CD4-positive, CD25-positive, alpha-beta regulatory T cell (primary cell): ENCODE measurements at regions not wholly inside any gene's neighbourhood (a gene's known extent, or its start where the extent isn't known, plus 50 kb on each side); places are given as distances from the start of the nearest gene placed in this dataset.

Experiments used
- ATAC-seq, 2 donors: fragments of 150-1000 bp; cut with Tn5 transposase; one replicate each; pipeline ENCODE4 v1.10.0; 2021; ENCODE audit warnings: low read depth in 2 of 2, moderate number of reproducible peaks in 2 of 2, moderate library complexity in 1 of 2
- DNase-seq, 3 donors: peaks; one replicate each; pipeline versions ENCODE4 v3.0.0 to v3.0.0-alpha.2; 2012 to 2022; ENCODE audit warnings: mixed read lengths in 1 of 3
- H3K27ac ChIP-seq: one replicate; pipeline ENCODE4 v1.7.0; 2013; ENCODE audit warnings: mild to moderate bottlenecking, low read length; ENCODE audit not compliant: insufficient read depth, poor library complexity, severe bottlenecking
- H3K27me3 ChIP-seq: one replicate; pipeline ENCODE4 v1.7.0; 2013; ENCODE audit warnings: low read length; ENCODE audit not compliant: control insufficient read depth, insufficient read depth
- H3K36me3 ChIP-seq: one replicate; pipeline ENCODE4 v1.7.0; 2013; ENCODE audit warnings: mild to moderate bottlenecking, low read length, moderate library complexity; ENCODE audit not compliant: control insufficient read depth, insufficient read depth
- H3K4me1 ChIP-seq: 2 replicates; pipeline ENCODE4 v1.7.0; 2013; ENCODE audit warnings: mild to moderate bottlenecking, low read length; ENCODE audit not compliant: insufficient read depth, control insufficient read depth, poor library complexity, severe bottlenecking
- H3K4me3 ChIP-seq: one replicate; pipeline ENCODE4 v1.7.0; 2013; ENCODE audit warnings: low read depth, mild to moderate bottlenecking, low read length, moderate library complexity
- H3K9me3 ChIP-seq, 2 experiments: 1 replicate in 1 of 2; 2 replicates in 1 of 2; pipeline ENCODE4 v1.7.0; 2013; ENCODE audit warnings: low read length in 2 of 2, mild to moderate bottlenecking in 1 of 2, moderate library complexity in 1 of 2; ENCODE audit not compliant: control insufficient read depth in 2 of 2
- H3K27ac Mint-ChIP-seq, 3 donors: one replicate each; pipeline ENCODE4 v1.8.0; 2020 to 2022; ENCODE audit warnings: mild to moderate bottlenecking in 3 of 3, mixed read lengths in 3 of 3, moderate library complexity in 2 of 3
- H3K27me3 Mint-ChIP-seq: one replicate; pipeline ENCODE4 v1.8.0; 2022; ENCODE audit warnings: mild to moderate bottlenecking, mixed read lengths
- H3K36me3 Mint-ChIP-seq: one replicate; pipeline ENCODE4 v1.8.0; 2020; ENCODE audit warnings: mixed read lengths
- H3K4me1 Mint-ChIP-seq, 4 donors: one replicate each; pipeline ENCODE4 v1.8.0; 2020 to 2022; ENCODE audit warnings: mixed read lengths in 4 of 4, mild to moderate bottlenecking in 1 of 4
- H3K4me3 Mint-ChIP-seq, 4 donors: one replicate each; pipeline ENCODE4 v1.8.0; 2020 to 2022; ENCODE audit warnings: mild to moderate bottlenecking in 4 of 4, mixed read lengths in 4 of 4, moderate library complexity in 3 of 4
- H3K9me3 Mint-ChIP-seq, 7 donors: one replicate each; pipeline ENCODE4 v1.8.0; 2020 to 2022; ENCODE audit warnings: mixed read lengths in 7 of 7, mild to moderate bottlenecking in 3 of 7, moderate library complexity in 2 of 7

DNA sequence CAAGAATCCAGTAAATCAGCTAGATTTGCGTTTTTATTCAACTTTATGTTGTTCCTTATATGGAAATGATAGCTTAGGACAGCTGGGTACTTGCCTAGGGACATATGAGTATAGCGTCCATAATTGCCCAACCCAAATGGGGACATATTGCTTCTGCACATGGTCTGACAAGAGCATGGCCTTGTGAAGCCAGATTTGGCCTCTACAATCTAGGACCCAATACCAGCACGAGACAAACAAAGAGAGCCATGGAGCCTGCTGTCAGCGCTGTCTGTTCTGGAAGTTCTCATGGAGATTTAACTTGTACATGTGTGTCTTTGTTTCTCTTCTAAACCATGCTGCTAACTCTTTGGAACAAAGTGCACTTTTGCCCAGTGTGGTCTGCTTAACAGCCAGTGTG lies 240.0 kb upstream of the CAMK1G start:
- no peaks in the 10 kb centered on the region for H3K9me3 ChIP-seq
- H3K27me3 ChIP-seq, result no peaks in the 10 kb centered on the region
- H3K27me3 Mint-ChIP-seq, result peaks cover 12% of the 10 kb centered on the region
- no peak overlapping the region for H3K4me3 Mint-ChIP-seq
- H3K4me1 ChIP-seq, result no peaks in the 10 kb centered on the region
- ATAC-seq (no peak), DNase-seq (no peak)
- no peak overlapping the region for H3K27ac ChIP-seq
- no peaks in the 10 kb centered on the region for H3K36me3 Mint-ChIP-seq
- H3K4me1 Mint-ChIP-seq, result peaks cover 0 to 6% (median 0%) of the 10 kb centered on the region in 4 donors
- no peak overlapping the region for H3K4me3 ChIP-seq
- H3K27ac Mint-ChIP-seq, result no peak overlapping the region
- no peaks in the 10 kb centered on the region for H3K36me3 ChIP-seq
- peaks cover 0 to 3% (median 0%) of the 10 kb centered on the region in 7 donors for H3K9me3 Mint-ChIP-seq

DNA sequence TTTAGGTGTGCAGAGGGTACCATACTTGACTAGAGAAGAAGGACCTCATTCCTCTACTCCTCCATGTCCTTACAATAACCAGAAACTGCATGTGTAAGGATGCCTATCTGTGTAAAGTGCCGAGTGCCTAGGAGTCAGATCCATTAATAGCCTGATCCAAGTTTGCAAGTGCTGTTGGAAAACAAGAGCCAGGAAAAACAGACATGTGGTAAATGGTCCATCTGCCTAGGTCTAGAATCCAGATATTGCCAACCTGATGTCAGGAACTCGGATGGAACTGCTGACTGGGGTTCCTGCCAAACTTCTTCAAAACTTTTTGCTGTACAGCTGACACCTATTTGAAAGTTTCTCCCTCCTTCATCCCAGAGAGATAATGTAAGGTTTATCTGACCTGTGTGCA lies 239.4 kb upstream of the CAMK1G start:
- H3K27ac ChIP-seq, result no peak overlapping the region
- no peaks in the 10 kb centered on the region for H3K27me3 ChIP-seq
- DNase-seq, result no peak
- H3K9me3 Mint-ChIP-seq, result peaks cover 0 to 3% (median 0%) of the 10 kb centered on the region in 7 donors
- no peaks in the 10 kb centered on the region for H3K4me1 ChIP-seq
- H3K4me3 ChIP-seq, result no peak overlapping the region
- peaks cover 0 to 6% (median 0%) of the 10 kb centered on the region in 4 donors for H3K4me1 Mint-ChIP-seq
- H3K36me3 Mint-ChIP-seq, result no peaks in the 10 kb centered on the region
- ATAC-seq, result no peak
- no peaks in the 10 kb centered on the region for H3K9me3 ChIP-seq
- H3K27ac Mint-ChIP-seq, result no peak overlapping the region
- H3K36me3 ChIP-seq, result no peaks in the 10 kb centered on the region
- no peak overlapping the region for H3K4me3 Mint-ChIP-seq
- peaks cover 12% of the 10 kb centered on the region for H3K27me3 Mint-ChIP-seq

DNA sequence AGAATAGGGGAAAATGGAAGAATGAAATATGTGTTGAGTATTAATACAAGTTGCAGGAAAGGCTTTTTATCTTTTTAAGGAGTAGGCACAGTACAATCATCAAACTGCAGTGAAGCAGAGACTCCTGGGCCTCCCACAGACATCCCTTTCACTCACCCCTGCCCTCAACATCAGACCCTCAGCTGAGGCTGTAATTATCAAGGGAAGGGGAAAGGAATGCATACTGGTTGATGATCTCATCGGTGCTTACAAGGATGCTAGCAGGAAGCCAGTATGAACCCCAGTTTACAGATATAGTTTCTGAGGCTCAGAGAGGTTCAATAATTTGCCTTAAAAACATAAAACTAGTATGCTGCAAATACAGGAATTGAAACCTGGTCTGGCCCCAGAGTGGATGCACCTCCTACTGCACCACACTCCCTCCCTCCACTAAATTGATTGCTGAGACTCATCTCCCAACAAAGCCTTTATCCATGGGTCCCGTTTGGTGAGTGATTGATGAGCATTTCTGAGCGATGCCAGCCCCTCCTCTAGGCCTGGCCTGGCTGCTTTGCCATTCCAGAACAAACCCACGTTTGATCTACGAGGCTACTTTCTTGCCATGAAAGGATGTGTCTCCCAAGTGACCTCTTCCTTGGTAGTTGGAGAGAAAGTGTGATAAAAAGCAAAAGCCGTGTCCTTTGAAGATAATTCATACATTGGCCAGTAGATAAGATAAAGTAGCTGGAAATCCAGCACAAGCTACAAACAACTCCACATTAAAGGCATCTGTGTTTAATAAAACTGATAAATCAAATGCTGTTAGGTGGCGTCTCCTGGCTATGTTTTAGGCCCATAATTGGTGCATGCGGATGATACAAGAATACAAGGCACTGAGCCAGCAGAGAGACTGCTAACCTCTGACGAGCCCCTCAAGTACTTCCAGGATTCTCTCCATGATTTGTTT lies 233.9 kb upstream of the CAMK1G start:
- H3K4me1 Mint-ChIP-seq, result no peaks in the 10 kb centered on the region
- Histone ChIP-seq H3K4me1 (no peaks in the 10 kb centered on the region), H3K36me3 (no peaks in the 10 kb centered on the region), H3K9me3 (no peaks in the 10 kb centered on the region), H3K4me3 (no peak overlapping the region), H3K27me3 (no peaks in the 10 kb centered on the region), H3K27ac (no peak overlapping the region)
- no peak overlapping the region for H3K27ac Mint-ChIP-seq
- ATAC-seq (no peak), DNase-seq (no peak)
- peaks cover 12% of the 10 kb centered on the region for H3K27me3 Mint-ChIP-seq
- peaks cover 0 to 2% (median 0%) of the 10 kb centered on the region in 7 donors for H3K9me3 Mint-ChIP-seq
- H3K4me3 Mint-ChIP-seq, result no peak overlapping the region
- H3K36me3 Mint-ChIP-seq, result no peaks in the 10 kb centered on the region

DNA sequence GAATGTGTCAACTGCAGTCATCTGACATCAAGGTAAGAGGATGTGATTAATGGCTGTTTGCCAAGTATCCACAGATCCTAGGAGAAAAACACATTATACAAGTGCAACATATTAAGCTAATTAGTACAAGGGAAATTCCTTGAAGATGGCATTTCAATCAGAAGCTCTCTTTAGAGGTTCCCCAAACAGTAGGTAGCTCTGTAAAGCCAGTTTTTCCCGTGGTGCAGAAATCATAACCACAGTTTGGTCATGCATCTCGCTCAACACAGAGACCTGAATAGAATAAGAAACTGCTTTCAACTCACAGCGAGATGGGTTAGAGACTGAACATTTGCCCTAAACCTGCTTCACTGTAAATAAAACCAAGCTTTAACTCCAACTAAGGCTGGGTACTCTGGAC lies 230.5 kb upstream of the CAMK1G start:
- H3K36me3 Mint-ChIP-seq, result no peaks in the 10 kb centered on the region
- Histone ChIP-seq H3K36me3 (no peaks in the 10 kb centered on the region), H3K27ac (no peak overlapping the region), H3K27me3 (no peaks in the 10 kb centered on the region), H3K4me1 (no peaks in the 10 kb centered on the region), H3K4me3 (no peak overlapping the region), H3K9me3 (no peaks in the 10 kb centered on the region)
- DNase-seq (no peak), ATAC-seq (no peak)
- no peaks in the 10 kb centered on the region for H3K4me1 Mint-ChIP-seq
- H3K9me3 Mint-ChIP-seq, result peaks cover 0 to 3% (median 0%) of the 10 kb centered on the region in 7 donors
- no peak overlapping the region for H3K4me3 Mint-ChIP-seq
- no peak overlapping the region for H3K27ac Mint-ChIP-seq
- H3K27me3 Mint-ChIP-seq, result peaks cover 14% of the 10 kb centered on the region

DNA sequence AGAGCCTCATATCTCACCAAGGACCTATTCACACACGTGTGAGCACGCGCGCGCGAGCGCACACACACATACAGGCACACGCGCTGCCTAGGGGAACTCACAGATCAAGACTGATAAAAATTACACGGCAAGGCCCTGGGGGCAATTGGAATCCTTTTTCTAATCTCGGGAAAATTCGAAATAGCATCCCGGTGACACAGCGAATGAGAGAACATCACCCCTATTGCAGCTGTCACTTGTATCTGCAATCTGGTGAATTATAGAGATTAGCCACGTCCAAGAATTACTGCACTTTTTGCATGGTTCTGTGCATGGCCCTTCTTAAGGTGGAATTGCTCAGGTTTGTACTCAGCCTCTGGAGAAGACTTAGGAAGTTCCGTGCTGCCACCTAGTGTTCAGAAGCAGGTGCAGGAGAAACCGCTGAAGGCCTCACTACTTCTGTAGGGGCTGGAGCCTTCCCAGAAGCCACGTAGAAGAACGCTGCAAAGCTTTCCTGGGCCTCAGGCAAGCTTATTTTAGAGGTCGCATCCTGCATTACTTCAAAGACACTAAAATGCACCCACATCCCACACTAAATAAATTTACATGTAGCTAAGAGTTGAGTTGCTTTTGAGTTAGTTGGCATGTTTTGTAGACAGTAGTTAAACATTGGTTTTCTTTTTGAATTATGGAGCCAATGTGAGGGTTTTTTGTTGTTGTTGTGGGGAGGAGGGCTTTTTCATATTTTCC lies 229.2 kb upstream of the CAMK1G start:
- DNase-seq (peak in 2 of 3 donors; percentile 2 to 65), ATAC-seq (peak in 1 of 2 donors; percentile 50)
- Histone ChIP-seq H3K9me3 (no peaks in the 10 kb centered on the region), H3K36me3 (no peaks in the 10 kb centered on the region), H3K27ac (no peak overlapping the region), H3K27me3 (no peaks in the 10 kb centered on the region), H3K4me3 (no peak overlapping the region), H3K4me1 (no peaks in the 10 kb centered on the region)
- peaks cover 0 to 4% (median 0%) of the 10 kb centered on the region in 7 donors for H3K9me3 Mint-ChIP-seq
- no peak overlapping the region for H3K4me3 Mint-ChIP-seq
- H3K4me1 Mint-ChIP-seq, result no peaks in the 10 kb centered on the region
- no peaks in the 10 kb centered on the region for H3K36me3 Mint-ChIP-seq
- H3K27me3 Mint-ChIP-seq, result peaks cover 14% of the 10 kb centered on the region
- no peak overlapping the region for H3K27ac Mint-ChIP-seq

DNA sequence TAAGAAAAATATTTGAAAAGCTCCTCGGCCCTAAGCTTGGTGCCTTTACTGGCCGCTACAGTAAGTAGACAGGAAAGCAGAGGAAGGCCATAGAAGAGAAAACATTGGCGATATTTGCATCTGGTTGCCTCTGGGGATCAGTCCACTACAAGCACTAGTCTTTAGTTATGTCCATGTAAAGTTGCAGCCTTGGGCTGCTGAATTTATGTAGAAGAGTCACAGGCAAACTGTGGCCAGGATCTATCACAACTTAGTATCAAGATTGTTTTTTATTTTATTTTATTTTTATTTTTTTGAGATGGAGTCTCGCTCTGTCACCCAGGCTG lies 228.7 kb upstream of the CAMK1G start:
- Histone ChIP-seq H3K9me3 (no peaks in the 10 kb centered on the region), H3K27me3 (no peaks in the 10 kb centered on the region), H3K36me3 (no peaks in the 10 kb centered on the region), H3K27ac (no peak overlapping the region), H3K4me1 (no peaks in the 10 kb centered on the region), H3K4me3 (no peak overlapping the region)
- no peaks in the 10 kb centered on the region for H3K36me3 Mint-ChIP-seq
- peaks cover 14% of the 10 kb centered on the region for H3K27me3 Mint-ChIP-seq
- H3K9me3 Mint-ChIP-seq, result peaks cover 0 to 4% (median 0%) of the 10 kb centered on the region in 7 donors
- H3K27ac Mint-ChIP-seq, result no peak overlapping the region
- H3K4me1 Mint-ChIP-seq, result no peaks in the 10 kb centered on the region
- ATAC-seq (no peak), DNase-seq (no peak)
- no peak overlapping the region for H3K4me3 Mint-ChIP-seq

DNA sequence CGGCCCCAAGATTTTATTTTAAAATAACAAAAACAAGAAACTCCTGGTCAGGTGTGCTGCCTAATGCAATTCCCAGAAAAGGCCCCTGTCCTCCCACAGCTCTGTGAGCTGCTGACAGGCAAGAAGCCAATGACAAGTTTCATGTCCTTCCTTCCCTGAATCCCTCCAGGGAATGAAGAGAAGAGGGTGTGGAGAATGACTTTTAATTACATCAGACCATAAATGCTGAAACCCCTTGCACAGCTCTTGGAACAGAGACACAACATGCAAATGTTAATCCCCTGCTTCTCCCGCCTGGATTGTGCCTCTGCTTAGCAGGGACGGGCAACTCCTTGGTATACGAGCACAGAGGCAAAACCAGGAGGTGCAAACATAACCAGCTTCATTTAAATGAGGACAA lies 228.1 kb upstream of the CAMK1G start:
- Mint-ChIP-seq H3K27me3 (peaks cover 14% of the 10 kb centered on the region), H3K9me3 (peaks cover 0 to 4% (median 0%) of the 10 kb centered on the region in 7 donors), H3K36me3 (no peaks in the 10 kb centered on the region), H3K27ac (no peak overlapping the region), H3K4me1 (no peaks in the 10 kb centered on the region), H3K4me3 (no peak overlapping the region)
- Histone ChIP-seq H3K4me3 (no peak overlapping the region), H3K27ac (no peak overlapping the region), H3K27me3 (no peaks in the 10 kb centered on the region), H3K36me3 (no peaks in the 10 kb centered on the region), H3K4me1 (no peaks in the 10 kb centered on the region), H3K9me3 (no peaks in the 10 kb centered on the region)
- DNase-seq, result no peak
- ATAC-seq, result no peak
